Daoy (cell line): ENCODE measurements at regions not wholly inside any gene's neighbourhood (a gene's known extent, or its start where the extent isn't known, plus 50 kb on each side); places are given as distances from the start of the nearest gene placed in this dataset.

Source experiments
- DNase-seq: peaks from one replicate; pipeline ENCODE4 v3.0.0-alpha.2; 2015; ENCODE audit warnings: low read depth

- no peak for DNase-seq
Measured at GRCh38 chr18:55166260-55166598, 207.0 kb upstream of the CCDC68 start.

GRCh38 chr18:55163550-55163949 is 204.3 kb upstream of the CCDC68 start:
- DNase-seq: no peak

DNA sequence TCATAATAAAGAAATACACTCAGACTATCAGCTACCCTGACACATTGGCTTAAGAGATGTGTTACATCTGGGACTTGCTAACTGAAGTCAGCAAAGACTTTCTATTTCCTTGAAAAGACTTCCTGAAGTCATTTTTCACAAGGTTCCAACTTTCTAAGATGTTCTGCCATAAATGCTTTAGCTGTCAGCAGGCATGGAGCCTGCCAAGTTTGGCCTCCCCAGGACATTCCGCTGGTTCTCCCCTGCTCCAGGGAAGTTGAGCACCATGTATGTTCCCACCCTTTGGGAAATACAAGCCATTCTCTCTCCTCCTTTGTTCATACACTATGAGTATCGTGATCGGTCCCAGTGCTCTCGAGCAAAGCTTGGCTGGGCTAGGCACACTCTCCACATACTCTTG is 202.7 kb upstream of the CCDC68 start:
- no peak for DNase-seq

GRCh38 chr18:55159027-55159426 is 199.8 kb upstream of the CCDC68 start:
- DNase-seq: no peak

DNA sequence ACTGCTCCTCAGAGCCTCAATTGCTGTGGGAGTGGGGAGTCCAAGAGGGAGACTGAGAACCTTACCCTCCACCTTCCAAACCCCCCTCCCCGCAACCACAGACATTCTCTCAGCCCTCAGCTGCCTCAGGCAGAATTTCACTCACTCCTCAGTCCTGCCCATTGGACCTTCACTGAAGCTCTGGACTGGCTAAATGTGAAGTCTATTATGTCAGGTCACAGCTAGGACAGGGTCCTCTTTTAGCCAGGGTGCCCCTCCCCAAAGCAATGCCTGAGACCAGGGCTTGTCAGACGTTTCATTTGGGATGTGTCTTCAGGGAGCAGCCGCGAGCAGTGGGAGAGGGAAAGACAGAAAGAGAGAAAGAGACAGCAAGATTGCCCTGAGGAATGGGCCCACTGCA is 199.3 kb upstream of the CCDC68 start:
- DNase-seq: no peak

DNA sequence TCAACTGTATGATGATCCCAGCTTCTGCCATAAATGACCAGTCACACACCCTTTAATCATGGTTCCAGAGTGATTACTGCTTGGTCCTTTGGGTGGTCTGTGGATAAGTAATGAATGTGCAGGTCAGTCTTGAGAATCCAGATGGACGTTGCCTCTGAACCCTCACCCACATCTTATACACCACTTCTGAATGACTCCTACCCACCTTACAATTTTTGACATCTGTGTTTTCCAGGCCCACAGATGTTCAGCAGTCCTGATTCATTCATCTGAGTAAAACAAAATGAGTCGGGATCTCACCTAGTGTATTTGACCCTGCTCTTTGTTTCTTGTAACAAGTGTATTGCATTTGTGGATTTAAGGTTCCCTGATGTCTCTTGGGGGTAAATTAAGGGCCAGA is 194.1 kb upstream of the CCDC68 start:
- DNase-seq: no peak

DNA sequence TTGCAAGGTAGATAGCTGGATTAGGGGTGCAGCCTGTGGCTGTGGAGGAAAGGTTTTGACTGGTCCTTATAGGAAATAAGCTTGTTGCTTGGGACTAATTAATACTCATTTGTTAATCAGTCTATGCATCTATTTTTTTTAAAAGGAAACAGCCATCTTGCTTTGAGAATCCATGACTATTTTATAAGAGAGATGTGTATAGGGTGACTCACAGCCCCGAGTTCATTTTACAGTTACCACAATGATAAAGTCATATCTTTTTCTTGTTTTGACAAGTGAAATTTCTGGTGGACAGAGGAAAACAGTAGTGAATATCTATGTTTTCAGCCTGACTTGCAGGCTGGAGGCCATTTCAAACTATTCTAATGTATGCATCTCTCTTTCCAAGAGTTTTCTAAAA is 193.5 kb upstream of the CCDC68 start:
- DNase-seq: no peak

DNA sequence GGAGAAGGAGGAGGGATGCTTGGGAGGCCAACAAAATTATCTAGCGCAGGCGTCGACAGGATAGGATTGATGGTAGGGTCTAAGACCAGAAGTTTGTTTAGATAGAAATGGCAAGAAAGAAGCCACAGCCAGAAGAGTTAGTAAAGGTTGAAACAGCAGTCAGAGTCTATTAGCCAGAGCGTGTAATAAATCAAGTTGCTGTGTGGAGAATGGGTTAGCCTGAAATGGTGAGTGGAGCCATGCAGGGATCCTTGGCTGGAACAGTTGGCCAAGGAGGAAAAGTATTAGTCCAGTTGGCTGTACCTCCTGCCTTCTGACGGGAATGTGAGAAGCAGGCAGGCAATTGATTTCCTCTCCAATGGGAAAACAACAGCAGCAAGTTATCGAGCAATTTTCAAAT is 190.7 kb upstream of the CCDC68 start:
- no peak for DNase-seq

DNA sequence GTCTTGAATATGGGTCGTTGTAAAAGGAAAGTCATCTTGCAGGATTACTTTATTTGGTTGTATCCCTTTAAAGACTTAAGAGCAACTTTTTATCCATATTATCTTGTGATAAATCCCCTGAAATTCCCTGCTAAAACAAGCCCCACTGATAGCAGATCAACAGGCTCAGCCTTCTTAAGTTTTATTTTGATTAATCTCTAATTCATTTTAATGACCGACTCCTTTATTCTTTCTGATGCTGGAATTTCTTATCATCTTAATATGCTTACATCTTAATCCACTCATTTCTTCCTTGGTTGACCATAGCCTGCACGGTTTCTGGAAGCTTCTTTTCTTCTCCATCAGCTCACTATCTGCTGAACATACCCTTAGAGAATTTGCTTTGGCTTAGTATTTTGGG is 188.5 kb upstream of the CCDC68 start:
- DNase-seq: no peak

GRCh38 chr18:55144193-55144930 is 185.1 kb upstream of the CCDC68 start:
- DNase-seq: no peak

DNA sequence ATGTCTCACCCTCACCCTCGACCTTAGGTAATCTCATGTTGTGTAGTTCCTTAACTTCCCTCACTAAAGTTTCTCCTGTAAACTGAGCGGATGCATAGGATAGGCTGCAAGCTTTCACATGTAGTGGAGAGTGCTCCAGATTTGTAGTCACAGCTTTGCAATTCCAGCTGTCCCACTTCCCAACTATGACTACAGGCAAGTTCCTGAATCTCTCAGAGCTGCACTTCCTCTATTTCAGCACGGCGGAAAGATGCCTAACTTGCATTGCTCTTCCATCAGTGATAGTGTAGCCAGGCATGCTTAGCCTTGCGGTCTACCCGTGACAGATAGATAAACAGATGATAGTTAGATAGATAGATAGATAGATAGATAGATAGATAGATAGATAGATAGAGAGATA is 183.1 kb upstream of the CCDC68 start:
- no peak for DNase-seq

- peak; percentile 32 for DNase-seq
Measured at GRCh38 chr18:55141318-55141717, 182.1 kb upstream of the CCDC68 start.

DNA sequence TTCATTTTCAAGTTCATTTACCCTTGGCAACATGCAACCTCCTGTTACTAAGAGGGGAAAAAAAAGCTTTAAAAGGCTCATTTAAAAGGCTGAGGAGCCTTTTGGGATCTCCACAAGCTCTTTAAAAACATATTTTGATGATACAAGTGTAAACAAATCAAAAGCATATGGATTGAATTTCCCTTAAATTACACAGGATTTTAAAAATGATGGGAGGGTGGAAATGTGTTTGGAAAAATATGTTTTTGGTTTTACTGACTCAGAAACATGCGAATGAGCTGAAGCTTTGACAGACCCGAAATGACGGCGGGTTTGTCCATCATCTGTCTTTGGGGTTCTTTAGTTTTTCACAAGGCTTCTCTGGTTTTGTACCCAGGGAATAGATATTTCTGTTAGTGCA is 180.6 kb upstream of the CCDC68 start:
- no peak for DNase-seq

- no peak for DNase-seq
Measured at GRCh38 chr18:55139307-55139706, 180.0 kb upstream of the CCDC68 start.

DNA sequence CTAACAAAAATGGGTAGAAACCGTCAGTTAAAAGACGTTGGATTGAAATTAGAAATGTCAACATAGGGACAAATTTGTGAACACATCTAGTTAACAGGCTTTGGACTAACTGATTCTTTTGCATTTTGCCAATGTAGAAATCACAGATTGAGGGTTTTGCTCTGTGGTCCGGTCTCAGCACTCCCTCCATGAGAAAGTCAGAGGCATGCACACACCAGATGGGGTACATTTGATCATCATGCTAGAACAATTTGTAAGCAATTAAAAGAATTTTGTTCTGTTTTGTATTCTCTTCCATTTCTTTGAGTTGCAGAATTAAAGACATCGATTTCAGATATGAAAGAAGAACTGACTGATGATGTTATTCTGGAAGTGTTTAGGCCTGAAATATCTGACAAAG is 179.1 kb upstream of the CCDC68 start:
- DNase-seq: no peak

DNA sequence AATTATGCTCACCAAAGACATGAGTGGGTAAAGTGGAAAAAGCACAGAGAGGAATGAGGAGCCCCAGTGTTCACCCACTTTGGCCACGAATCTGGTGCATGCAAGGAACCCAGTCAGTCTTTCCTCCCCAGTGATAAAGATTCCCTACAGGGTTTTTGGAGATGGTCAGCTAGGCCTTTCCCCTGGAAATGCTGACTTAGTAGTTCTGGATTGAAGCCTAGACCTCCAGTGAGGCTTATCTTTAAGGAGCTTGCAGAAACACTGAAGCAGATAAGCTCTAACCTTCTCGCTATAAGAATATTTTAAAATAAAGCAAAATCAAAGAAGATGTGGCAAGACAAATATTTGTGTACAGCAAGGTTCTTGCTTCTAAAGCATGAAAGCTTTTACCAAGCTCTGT is 178.3 kb upstream of the CCDC68 start:
- no peak for DNase-seq

DNA sequence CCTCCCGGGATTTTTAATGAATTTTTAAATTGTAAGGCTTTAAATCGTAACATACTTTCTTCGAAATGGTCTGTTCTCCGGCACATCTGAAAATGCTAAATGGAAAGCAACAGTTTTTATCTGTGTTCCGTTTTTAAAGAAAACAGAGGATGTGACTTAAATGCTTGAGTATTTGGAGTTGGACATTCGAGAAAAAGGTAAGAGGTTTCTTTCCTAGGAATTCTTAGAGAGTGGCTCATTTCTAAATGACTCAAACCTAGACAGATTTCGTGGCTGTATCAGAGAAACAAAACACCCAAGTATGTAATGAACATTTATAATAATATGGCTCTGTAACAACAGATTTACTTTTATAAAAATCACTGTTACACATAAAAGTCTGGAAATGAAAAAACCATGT is 177.6 kb upstream of the CCDC68 start:
- no peak for DNase-seq

DNA sequence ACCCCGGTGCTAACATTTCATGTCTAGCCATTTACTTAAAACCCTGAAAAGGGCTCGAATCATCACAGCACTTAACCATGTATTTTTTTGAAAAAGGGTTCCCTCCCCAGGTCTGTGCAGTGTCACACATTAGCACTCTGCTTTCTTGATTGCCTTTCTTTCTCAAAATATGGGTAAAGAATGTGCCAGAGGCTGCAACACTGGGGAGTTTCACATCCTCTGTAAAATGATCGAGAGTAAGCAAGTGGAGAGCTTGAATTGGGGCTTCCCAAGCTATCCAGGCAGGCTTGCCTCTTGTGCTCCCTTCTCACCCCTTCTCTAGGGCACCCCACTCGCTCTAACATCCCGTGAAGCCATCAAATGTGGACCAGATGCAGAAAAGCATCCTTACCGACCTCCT is 177.0 kb upstream of the CCDC68 start:
- no peak for DNase-seq

DNA sequence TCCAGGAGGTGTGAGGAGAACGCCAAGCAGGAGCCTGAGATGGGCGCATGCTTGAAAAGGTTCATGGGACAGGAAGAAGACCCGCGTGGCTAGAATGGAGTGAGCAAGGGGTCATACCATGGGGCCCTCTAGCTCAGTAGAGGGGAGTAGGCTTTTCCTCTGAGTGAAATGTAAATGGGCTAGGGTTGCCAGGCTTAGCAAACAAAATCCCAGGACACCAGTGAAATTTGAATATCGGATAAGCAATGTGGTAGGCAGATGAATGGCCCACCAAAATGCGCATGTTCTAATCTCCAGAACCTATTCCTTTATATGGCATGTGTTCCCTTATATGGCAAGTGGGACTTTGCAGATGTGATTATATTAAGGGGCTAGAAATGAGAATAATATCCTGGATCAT is 174.1 kb upstream of the CCDC68 start:
- DNase-seq: no peak

DNA sequence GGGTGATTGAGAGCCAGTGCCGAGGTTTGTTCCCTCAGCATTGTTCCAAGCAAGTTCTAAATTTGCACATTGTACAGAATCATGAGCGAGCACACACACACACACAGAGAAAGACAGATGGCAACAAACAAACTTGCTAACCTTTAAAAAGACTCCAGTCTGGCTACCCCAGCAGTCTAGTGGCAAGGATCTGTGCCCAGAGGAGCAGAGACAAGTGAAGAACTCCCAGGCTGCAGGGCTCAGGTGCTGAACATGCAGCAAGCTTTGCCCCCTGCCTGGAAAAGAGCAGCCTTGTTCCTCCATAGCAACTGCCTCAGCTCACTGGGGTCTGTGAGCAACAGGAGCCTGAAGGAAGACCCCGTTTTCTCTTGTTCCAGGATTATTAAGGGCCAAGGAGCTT is 169.2 kb upstream of the CCDC68 start:
- DNase-seq: no peak

DNA sequence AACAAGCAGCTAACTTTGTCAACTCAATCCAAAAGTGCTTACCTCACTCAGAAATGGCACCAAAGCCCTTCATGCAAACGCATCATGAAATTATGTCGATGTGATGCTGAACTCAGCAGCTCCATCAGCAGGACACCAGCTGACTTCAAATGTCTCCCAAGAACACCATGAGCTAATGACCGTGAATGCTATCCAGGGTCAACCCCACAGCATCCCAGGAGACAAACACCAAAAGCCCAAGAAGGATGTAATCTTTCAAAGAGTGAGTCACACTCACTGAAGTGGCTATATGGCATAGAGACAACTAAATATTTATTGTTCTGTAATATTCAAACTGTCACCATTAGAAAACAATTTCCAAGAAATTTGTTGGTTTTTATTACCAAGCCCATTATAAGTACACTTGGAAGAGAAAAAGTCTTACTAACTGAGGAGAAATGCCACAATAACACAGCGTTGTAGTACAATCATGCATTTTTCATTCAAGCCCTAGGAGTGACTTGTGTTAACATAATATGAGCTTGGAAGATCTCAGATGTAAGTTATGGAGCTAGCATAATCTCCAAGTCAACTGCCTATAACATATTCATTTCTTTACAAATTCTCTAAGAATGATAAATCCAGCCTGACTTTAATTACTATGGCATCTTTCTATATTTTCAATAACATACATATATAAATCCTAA is 165.0 kb upstream of the CCDC68 start:
- DNase-seq: peak; percentile 6

- DNase-seq: no peak
Measured at GRCh38 chr18:55123361-55123760, 164.1 kb upstream of the CCDC68 start.

GRCh38 chr18:55121397-55122170 is 162.3 kb upstream of the CCDC68 start:
- DNase-seq: no peak
